ENCODE measurements at regions not wholly inside any gene's neighbourhood (a gene's known extent, or its start where the extent isn't known, plus 50 kb on each side); places are given as distances from the start of the nearest gene placed in this dataset.

DNA sequence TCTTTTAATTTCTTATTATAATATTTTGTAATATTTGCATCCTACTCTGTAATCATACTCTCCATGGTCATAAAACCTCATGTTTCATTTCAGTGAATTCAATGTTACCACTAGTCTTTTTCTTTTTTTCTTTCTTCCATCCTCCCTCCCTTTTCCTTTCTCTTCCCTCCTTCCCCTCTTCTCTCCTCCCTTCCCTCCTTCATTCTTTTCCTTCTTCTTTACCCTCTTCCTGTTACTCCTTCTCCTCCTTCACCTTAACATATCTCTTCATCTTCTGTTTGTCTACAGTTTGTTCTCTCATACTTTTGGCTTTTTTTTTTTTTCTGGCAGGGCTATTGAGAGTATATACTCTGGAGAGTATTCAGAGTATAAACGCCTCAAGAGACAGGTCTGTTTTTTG, 491.6 kb upstream of the ID2 start:
- Histone ChIP-seq H3K36me3 (no peaks in the 10 kb centered on the region), H3K4me1 (no peaks in the 10 kb centered on the region), H3K27ac (no peak overlapping the region), H3K9me3 (no peaks in the 10 kb centered on the region), H3K4me3 (no peak overlapping the region), H3K27me3 (no peaks in the 10 kb centered on the region)
- in situ Hi-C loops (cut with MboI; ENCODE audit: low sequenced_read_pairs in 4 of 4) (no loop called here), intact Hi-C loops (cut with DNase I; ENCODE audit: low total_unique reads) (no loop called here)
- DNase-seq (no peak), ATAC-seq (no peak)
- TF ChIP-seq POLR2A (IDR thresholded peaks at IDR 0.05), result no peak
- TF ChIP-seq CTCF (IDR thresholded peaks at IDR 0.05 in 4 of 5, conservative IDR thresholded peaks at IDR 0.05 in 1 of 5), result no peak

GRCh38 chr2:8191427-8191826, 490.4 kb upstream of the ID2 start:
- in situ Hi-C loops (cut with MboI; ENCODE audit: low sequenced_read_pairs in 4 of 4), result no loop called here

GRCh38 chr2:8193146-8193545, 488.7 kb upstream of the ID2 start:
- H3K4me3 ChIP-seq, result no peak overlapping the region
- TF ChIP-seq CTCF (IDR thresholded peaks at IDR 0.05 in 4 of 5, conservative IDR thresholded peaks at IDR 0.05 in 1 of 5), result no peak
- TF ChIP-seq POLR2A (IDR thresholded peaks at IDR 0.05), result no peak

More at GRCh38 chr2:8191427-8191826, 490.4 kb upstream of the ID2 start:
- DNase-seq, result no peak
- ATAC-seq, result no peak
- H3K27me3 ChIP-seq, result no peaks in the 10 kb centered on the region
- H3K4me3 ChIP-seq, result no peak overlapping the region
- no peak overlapping the region for H3K27ac ChIP-seq
- intact Hi-C loops (cut with DNase I; ENCODE audit: low total_unique reads), result no loop called here
- no peaks in the 10 kb centered on the region for H3K9me3 ChIP-seq
- no peaks in the 10 kb centered on the region for H3K36me3 ChIP-seq
- no peak for TF ChIP-seq POLR2A (IDR thresholded peaks at IDR 0.05)
- TF ChIP-seq CTCF (IDR thresholded peaks at IDR 0.05 in 4 of 5, conservative IDR thresholded peaks at IDR 0.05 in 1 of 5), result no peak
- no peaks in the 10 kb centered on the region for H3K4me1 ChIP-seq

DNA sequence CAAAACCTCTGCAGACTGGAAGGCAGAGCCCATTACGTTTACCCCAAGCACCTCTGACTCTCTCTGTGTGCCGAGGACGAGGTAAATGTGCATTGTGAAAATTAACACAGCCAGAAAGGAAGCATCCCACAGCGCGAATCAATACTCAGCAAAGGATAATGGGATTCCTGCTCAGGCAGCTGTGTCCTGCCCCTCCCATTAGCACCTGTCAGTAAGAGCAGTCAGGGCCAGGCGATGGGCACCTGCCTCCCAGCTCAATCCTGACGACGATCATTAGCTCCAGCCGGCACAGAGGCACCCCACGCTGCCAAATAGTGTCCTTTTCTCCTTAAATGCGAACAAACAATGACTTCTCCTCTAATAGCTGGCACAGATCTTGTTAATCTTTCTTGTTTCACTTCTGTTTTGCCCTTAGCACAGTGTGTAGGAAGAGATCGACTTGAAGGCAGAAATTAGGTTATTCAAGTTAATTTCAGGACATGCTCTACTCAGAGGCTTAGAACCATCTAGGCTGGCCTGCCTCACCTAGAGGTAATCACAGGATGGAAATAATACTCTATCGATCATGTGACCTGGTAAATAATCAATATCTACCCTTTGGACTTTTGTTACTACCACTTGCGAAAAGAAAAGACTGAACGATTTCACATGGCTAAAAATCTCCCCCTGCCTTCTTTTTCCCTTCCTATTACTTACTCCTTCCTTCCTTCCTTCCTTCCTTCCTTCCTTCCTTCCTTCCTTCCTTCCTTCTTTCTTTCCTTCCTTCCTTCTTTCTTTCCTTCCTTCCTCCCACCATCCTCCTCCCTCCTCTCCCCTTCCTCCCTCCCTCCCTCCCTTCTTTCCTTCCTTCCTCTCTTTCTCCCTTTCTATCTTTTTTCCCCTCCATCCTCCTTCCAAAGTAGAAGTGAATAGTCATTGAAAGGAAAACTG, 487.9 kb upstream of the ID2 start:
- DNase-seq, result no peak
- H3K9me3 ChIP-seq, result no peaks in the 10 kb centered on the region
- no peaks in the 10 kb centered on the region for H3K27me3 ChIP-seq
- in situ Hi-C loops (cut with MboI; ENCODE audit: low sequenced_read_pairs in 4 of 4) (no loop called here), intact Hi-C loops (cut with DNase I; ENCODE audit: low total_unique reads) (no loop called here)
- TF ChIP-seq CTCF (IDR thresholded peaks at IDR 0.05 in 4 of 5, conservative IDR thresholded peaks at IDR 0.05 in 1 of 5), result no peak
- no peak for TF ChIP-seq POLR2A (IDR thresholded peaks at IDR 0.05)
- no peak for ATAC-seq
- H3K4me1 ChIP-seq, result no peaks in the 10 kb centered on the region
- no peak overlapping the region for H3K4me3 ChIP-seq
- no peak overlapping the region for H3K27ac ChIP-seq
- H3K36me3 ChIP-seq, result no peaks in the 10 kb centered on the region

More at GRCh38 chr2:8193146-8193545, 488.7 kb upstream of the ID2 start:
- no peak for ATAC-seq
- Histone ChIP-seq H3K27me3 (no peaks in the 10 kb centered on the region), H3K9me3 (no peaks in the 10 kb centered on the region), H3K36me3 (no peaks in the 10 kb centered on the region), H3K27ac (no peak overlapping the region), H3K4me1 (no peaks in the 10 kb centered on the region)
- intact Hi-C loops (cut with DNase I; ENCODE audit: low total_unique reads) (no loop called here), in situ Hi-C loops (cut with MboI; ENCODE audit: low sequenced_read_pairs in 4 of 4) (no loop called here)
- no peak for DNase-seq
